ENCODE measurements at regions not wholly inside any gene's neighbourhood (a gene's known extent, or its start where the extent isn't known, plus 50 kb on each side); places are given as distances from the start of the nearest gene placed in this dataset.

DNA sequence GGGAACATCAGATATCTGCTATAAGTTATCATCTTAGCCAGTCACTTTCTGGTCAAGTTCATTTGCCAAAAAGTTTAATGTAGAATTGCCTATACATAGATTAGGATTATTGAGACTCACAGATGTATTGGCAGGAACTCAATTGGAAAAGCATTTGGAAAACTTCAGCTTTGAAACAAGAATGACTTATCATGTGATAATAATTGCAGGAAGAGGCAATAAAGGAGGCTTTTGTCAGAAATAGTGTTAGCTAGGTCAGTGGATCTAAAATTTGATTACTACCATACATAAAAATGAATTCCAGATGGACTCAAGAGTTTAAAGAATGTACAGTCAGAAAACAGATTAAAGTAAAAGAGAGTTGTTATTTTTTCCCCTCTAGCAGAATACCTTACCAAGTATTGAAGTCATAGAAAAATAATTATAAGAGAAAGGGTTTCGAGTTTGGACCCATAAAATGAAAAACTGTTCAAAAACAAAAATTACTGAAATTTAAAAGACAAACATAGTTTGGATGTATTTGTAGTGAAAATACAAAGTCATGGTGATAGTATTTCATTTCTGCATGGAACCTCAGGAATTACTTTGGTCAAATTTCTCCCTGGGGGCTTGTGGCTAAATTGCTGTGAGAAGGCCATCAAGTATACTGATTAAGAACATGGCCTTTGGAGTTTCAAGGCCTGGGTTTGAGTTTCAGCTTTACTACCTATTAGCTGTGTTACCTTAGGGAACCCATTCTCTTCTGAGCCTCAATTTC lies 159.9 kb downstream of the TMEM38B start:
- TF ChIP-seq, protein P1, sequence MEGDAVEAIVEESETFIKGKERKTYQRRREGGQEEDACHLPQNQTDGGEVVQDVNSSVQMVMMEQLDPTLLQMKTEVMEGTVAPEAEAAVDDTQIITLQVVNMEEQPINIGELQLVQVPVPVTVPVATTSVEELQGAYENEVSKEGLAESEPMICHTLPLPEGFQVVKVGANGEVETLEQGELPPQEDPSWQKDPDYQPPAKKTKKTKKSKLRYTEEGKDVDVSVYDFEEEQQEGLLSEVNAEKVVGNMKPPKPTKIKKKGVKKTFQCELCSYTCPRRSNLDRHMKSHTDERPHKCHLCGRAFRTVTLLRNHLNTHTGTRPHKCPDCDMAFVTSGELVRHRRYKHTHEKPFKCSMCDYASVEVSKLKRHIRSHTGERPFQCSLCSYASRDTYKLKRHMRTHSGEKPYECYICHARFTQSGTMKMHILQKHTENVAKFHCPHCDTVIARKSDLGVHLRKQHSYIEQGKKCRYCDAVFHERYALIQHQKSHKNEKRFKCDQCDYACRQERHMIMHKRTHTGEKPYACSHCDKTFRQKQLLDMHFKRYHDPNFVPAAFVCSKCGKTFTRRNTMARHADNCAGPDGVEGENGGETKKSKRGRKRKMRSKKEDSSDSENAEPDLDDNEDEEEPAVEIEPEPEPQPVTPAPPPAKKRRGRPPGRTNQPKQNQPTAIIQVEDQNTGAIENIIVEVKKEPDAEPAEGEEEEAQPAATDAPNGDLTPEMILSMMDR (IDR thresholded peaks at IDR 0.05; ENCODE audit: borderline replicate concordance, extremely low read depth, low read length, poor library complexity, severe bottlenecking): no peak
- no peak for TF ChIP-seq EZH2 (IDR thresholded peaks at IDR 0.05; ENCODE audit: borderline replicate concordance, low read depth, low read length, severe bottlenecking)

Data from DND-41 (cell line).